Left lung (tissue), 4 donors: ENCODE measurements at regions not wholly inside any gene's neighbourhood (a gene's known extent, or its start where the extent isn't known, plus 50 kb on each side); places are given as distances from the start of the nearest gene placed in this dataset.

Experiments used
- ATAC-seq: fragments of 200-7000 bp; cut with Tn5 transposase; one replicate; pipeline ENCODE4 v1.9.1; 2020; ENCODE audit warnings: moderate library complexity
- DNase-seq, 4 donors: peaks; one replicate each; pipeline ENCODE4 v3.0.0-alpha.2; 2013 to 2020
- H3K27ac ChIP-seq, 2 donors: fragments of 200-600 bp; sonication (generic) in 1 of 2; one replicate each; pipeline versions ENCODE4 v1.5.0 to v1.8.0; 2020 to 2021
- H3K27me3 ChIP-seq, 2 donors: fragments of 200-600 bp; sonication (generic) in 1 of 2; one replicate each; pipeline versions ENCODE4 v1.5.0 to v1.8.0; 2020 to 2021
- H3K36me3 ChIP-seq, 2 donors: fragments of 200-600 bp; sonication (generic) in 1 of 2; one replicate each; pipeline versions ENCODE4 v1.5.0 to v1.8.0; 2020 to 2021
- H3K4me1 ChIP-seq, 2 donors: fragments of 200-600 bp; one replicate each; pipeline ENCODE4 v1.8.0; 2021
- H3K4me3 ChIP-seq, 2 donors: fragments of 200-600 bp; sonication (generic) in 1 of 2; one replicate each; pipeline versions ENCODE4 v1.5.0 to v1.8.0; 2020 to 2021; ENCODE audit warnings: mild to moderate bottlenecking in 1 of 2
- H3K9me3 ChIP-seq, 2 donors: fragments of 200-600 bp; sonication (generic) in 1 of 2; one replicate each; pipeline versions ENCODE4 v1.5.0 to v1.8.0; 2020 to 2021
- intact Hi-C, 2 donors: fragments of 100-400 bp; cut with DNase I; formaldehyde crosslinking; loops; one replicate each; pipeline versions ENCODE4 v1.11.2 to v1.14.2; 2022
- TF ChIP-seq, protein P1 (sequence below), 2 donors: fragments of 200-600 bp; sonication (generic) in 1 of 2; IDR thresholded peaks; one replicate each; pipeline versions ENCODE4 v1.5.0 to v1.8.0; 2021; ENCODE audit warnings: antibody characterized with exemption in 2 of 2
- donor health status: DM: no; HTN: yes; CAD: no.
- donor health status: DM: no; HTN: no; CAD: no.

GRCh38 chr1:212537610-212538009, 71.0 kb upstream of the ATF3 start:
- H3K27me3 ChIP-seq = no peaks in the 10 kb centered on the region
- H3K36me3 ChIP-seq = no peaks in the 10 kb centered on the region
- TF ChIP-seq, protein P1, sequence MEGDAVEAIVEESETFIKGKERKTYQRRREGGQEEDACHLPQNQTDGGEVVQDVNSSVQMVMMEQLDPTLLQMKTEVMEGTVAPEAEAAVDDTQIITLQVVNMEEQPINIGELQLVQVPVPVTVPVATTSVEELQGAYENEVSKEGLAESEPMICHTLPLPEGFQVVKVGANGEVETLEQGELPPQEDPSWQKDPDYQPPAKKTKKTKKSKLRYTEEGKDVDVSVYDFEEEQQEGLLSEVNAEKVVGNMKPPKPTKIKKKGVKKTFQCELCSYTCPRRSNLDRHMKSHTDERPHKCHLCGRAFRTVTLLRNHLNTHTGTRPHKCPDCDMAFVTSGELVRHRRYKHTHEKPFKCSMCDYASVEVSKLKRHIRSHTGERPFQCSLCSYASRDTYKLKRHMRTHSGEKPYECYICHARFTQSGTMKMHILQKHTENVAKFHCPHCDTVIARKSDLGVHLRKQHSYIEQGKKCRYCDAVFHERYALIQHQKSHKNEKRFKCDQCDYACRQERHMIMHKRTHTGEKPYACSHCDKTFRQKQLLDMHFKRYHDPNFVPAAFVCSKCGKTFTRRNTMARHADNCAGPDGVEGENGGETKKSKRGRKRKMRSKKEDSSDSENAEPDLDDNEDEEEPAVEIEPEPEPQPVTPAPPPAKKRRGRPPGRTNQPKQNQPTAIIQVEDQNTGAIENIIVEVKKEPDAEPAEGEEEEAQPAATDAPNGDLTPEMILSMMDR (IDR thresholded peaks at IDR 0.05) = no peak
- DNase-seq = no peak
- no peaks in the 10 kb centered on the region for H3K4me1 ChIP-seq
- no peak overlapping the region for H3K4me3 ChIP-seq
- ATAC-seq = no peak
- intact Hi-C loops = no loop called here
- no peak overlapping the region for H3K27ac ChIP-seq
- peaks cover 0 to 16% of the 10 kb centered on the region in 2 donors for H3K9me3 ChIP-seq

GRCh38 chr1:212539737-212540430, 68.7 kb upstream of the ATF3 start:
- ATAC-seq (no peak), DNase-seq (no peak)
- H3K27ac ChIP-seq = no peak overlapping the region
- no peak overlapping the region for H3K4me3 ChIP-seq
- TF ChIP-seq, protein P1 (IDR thresholded peaks at IDR 0.05) = no peak
- H3K4me1 ChIP-seq = peaks cover 0 to 4% of the 10 kb centered on the region in 2 donors
- H3K27me3 ChIP-seq = no peaks in the 10 kb centered on the region
- peaks cover 0 to 16% of the 10 kb centered on the region in 2 donors for H3K9me3 ChIP-seq
- intact Hi-C loops = no loop called here
- H3K36me3 ChIP-seq = no peaks in the 10 kb centered on the region

GRCh38 chr1:212542761-212543187, 65.8 kb upstream of the ATF3 start:
- ATAC-seq (peak; percentile 78), DNase-seq (no peak)
- intact Hi-C loops = no loop called here
- TF ChIP-seq, protein P1 (IDR thresholded peaks at IDR 0.05) = no peak
- H3K27ac ChIP-seq = peak overlapping the region; percentile 31 to 71
- H3K4me3 ChIP-seq = no peak overlapping the region
- H3K4me1 ChIP-seq = peaks cover 0 to 4% of the 10 kb centered on the region in 2 donors
- peaks cover 0 to 5% of the 10 kb centered on the region in 2 donors for H3K9me3 ChIP-seq
- H3K27me3 ChIP-seq = no peaks in the 10 kb centered on the region
- H3K36me3 ChIP-seq = no peaks in the 10 kb centered on the region

DNA sequence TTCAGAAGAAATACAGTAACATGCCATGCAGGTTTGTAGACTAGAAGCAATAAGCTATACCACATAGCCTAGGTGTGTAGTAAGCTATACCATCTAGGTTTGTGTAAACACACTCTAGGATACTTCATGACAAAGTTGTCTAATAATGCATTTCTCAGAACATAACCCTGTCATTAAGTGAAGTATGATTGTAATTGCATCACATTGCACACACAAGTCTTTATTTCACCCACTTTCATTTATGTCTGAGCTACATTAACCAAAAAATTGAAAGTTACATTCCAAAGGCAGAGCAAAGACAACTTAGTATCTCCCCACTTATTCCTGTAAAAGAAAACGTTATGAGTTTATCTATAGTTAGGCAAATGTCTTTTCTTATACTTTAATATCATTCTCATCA, 64.5 kb upstream of the ATF3 start:
- ATAC-seq (no peak), DNase-seq (no peak)
- no peak overlapping the region for H3K4me3 ChIP-seq
- no peaks in the 10 kb centered on the region for H3K27me3 ChIP-seq
- intact Hi-C loops = no loop called here
- H3K9me3 ChIP-seq = no peaks in the 10 kb centered on the region
- H3K36me3 ChIP-seq = no peaks in the 10 kb centered on the region
- TF ChIP-seq, protein P1 (IDR thresholded peaks at IDR 0.05) = no peak
- no peak overlapping the region for H3K27ac ChIP-seq
- H3K4me1 ChIP-seq = peaks cover 0 to 4% of the 10 kb centered on the region in 2 donors

- TF ChIP-seq, protein P1 (IDR thresholded peaks at IDR 0.05) = no peak
- ATAC-seq (peak; percentile 81), DNase-seq (no peak)
- intact Hi-C loops = no loop called here
- Histone ChIP-seq H3K4me1 (peaks cover 0 to 4% of the 10 kb centered on the region in 2 donors), H3K27ac (peak overlapping the region; percentile 49 to 52), H3K27me3 (peaks cover 0 to 7% of the 10 kb centered on the region in 2 donors), H3K36me3 (no peaks in the 10 kb centered on the region), H3K9me3 (no peaks in the 10 kb centered on the region), H3K4me3 (no peak overlapping the region)
These were observed 62.5 kb upstream of the ATF3 start for GRCh38 chr1:212545941-212546635.
